Liver (tissue), 3 donors: ENCODE measurements at regions not wholly inside any gene's neighbourhood (a gene's known extent, or its start where the extent isn't known, plus 50 kb on each side); places are given as distances from the start of the nearest gene placed in this dataset.

Experiments used
- CTCF ChIP-seq: fragments of 150-350 bp; IDR thresholded peaks from 2 replicates; pipeline ENCODE4 v1.5.1; 2017; ENCODE audit warnings: improper control_type of control experiment, low read depth, low read length; ENCODE audit not compliant: missing input control
- EGR1 ChIP-seq, 2 donors: IDR thresholded peaks; 2 replicates each; pipeline ENCODE4 v1.6.1; 2016 to 2018; ENCODE audit warnings: antibody characterized with exemption in 2 of 2, low read depth in 2 of 2
- GABPA ChIP-seq, 2 donors: IDR thresholded peaks in 1 of 2; conservative IDR thresholded peaks in 1 of 2; 2 replicates each; pipeline ENCODE4 v1.6.1; 2016; ENCODE audit warnings: antibody characterized with exemption in 2 of 2, mild to moderate bottlenecking in 1 of 2, moderate library complexity in 1 of 2
- HNF4A ChIP-seq, 2 donors: conservative IDR thresholded peaks; 2 replicates each; pipeline ENCODE4 v1.6.1; 2016; ENCODE audit warnings: antibody characterized with exemption in 2 of 2, mild to moderate bottlenecking in 2 of 2
- HNF4G ChIP-seq: IDR thresholded peaks from 2 replicates; pipeline ENCODE4 v1.6.1; 2016; ENCODE audit warnings: antibody characterized with exemption
- JUND ChIP-seq, 2 donors: IDR thresholded peaks; 2 replicates each; pipeline ENCODE4 v1.6.1; 2016; ENCODE audit warnings: antibody characterized with exemption in 2 of 2
- MAX ChIP-seq: IDR thresholded peaks from 2 replicates; pipeline ENCODE4 v1.6.1; 2016; ENCODE audit warnings: antibody characterized with exemption
- NR2F2 ChIP-seq: IDR thresholded peaks from 2 replicates; pipeline ENCODE4 v1.6.1; 2016; ENCODE audit warnings: antibody characterized with exemption
- REST ChIP-seq: IDR thresholded peaks from 2 replicates; pipeline ENCODE4 v1.6.1; 2016; ENCODE audit warnings: antibody characterized with exemption, mild to moderate bottlenecking
- RXRA ChIP-seq, 2 donors: IDR thresholded peaks; 2 replicates each; pipeline ENCODE4 v1.6.1; 2017 to 2018; ENCODE audit warnings: antibody characterized with exemption in 2 of 2, mild to moderate bottlenecking in 1 of 2
- YY1 ChIP-seq: IDR thresholded peaks from 2 replicates; pipeline ENCODE4 v1.6.1; 2016; ENCODE audit warnings: antibody characterized with exemption, mild to moderate bottlenecking
- ZBTB33 ChIP-seq: IDR thresholded peaks from 2 replicates; pipeline ENCODE4 v1.6.1; 2016; ENCODE audit warnings: antibody characterized with exemption
- donor health status: healthy.
- donor health status: healthy.

- TF ChIP-seq CTCF = no peak
- TF ChIP-seq YY1 = no peak
- no peak for TF ChIP-seq EGR1 (IDR thresholded peaks at IDR 0.05; ENCODE audit: low read depth in 2 of 2)
- no peak for TF ChIP-seq ZBTB33
- no peak for TF ChIP-seq REST
- TF ChIP-seq RXRA (IDR thresholded peaks at IDR 0.05) = no peak
- TF ChIP-seq JUND (IDR thresholded peaks at IDR 0.05) = no peak
- no peak for TF ChIP-seq MAX
- TF ChIP-seq GABPA (IDR thresholded peaks at IDR 0.05 in 1 of 2, conservative IDR thresholded peaks at IDR 0.05 in 1 of 2) = no peak
- TF ChIP-seq HNF4A (conservative IDR thresholded peaks at IDR 0.05) = no peak
- TF ChIP-seq NR2F2 = no peak
- TF ChIP-seq HNF4G = no peak
Observed at GRCh38 chr2:236990552-236990951, 95.1 kb upstream of the COPS8 start.
